IMR-90 (cell line): ENCODE measurements at regions not wholly inside any gene's neighbourhood (a gene's known extent, or its start where the extent isn't known, plus 50 kb on each side); places are given as distances from the start of the nearest gene placed in this dataset.

Source experiments
- ATAC-seq: fragments of 200-7000 bp; cut with Tn5 transposase; 2 replicates; pipeline ENCODE4 v1.9.1; 2020; ENCODE audit warnings: low read depth, mild to moderate bottlenecking, moderate library complexity
- BruUV-seq: library from RNA; stranded (reverse); fragments of 400-500 nt; replicated peaks from 2 replicates; lab custom pipeline; 2021; lab: Mats Ljungman, UMichigan
- CTCF ChIA-PET: fragments of 300-600 bp; formaldehyde crosslinking; extraction: SDS; loops from one replicate; lab custom pipeline; 2021; ENCODE audit warnings: antibody characterized with exemption; lab: Yijun Ruan, JAX
- POLR2A ChIA-PET: fragments of 300-600 bp; sonication (Branson Sonifier 250); formaldehyde crosslinking; loops from one replicate; lab custom pipeline; 2022; ENCODE audit warnings: antibody characterized with exemption; ENCODE audit not compliant: unreplicated experiment; lab: Charles Lee
- DNase-seq: peaks from one replicate; pipeline ENCODE4 v3.0.0; 2013
- H2AFZ ChIP-seq: replicated peaks from 2 replicates; pipeline ENCODE3; 2013; ENCODE audit warnings: low read length, mild to moderate bottlenecking; ENCODE audit not compliant: poor library complexity
- H2AK5ac ChIP-seq: 2 replicates; pipeline ENCODE4 v1.6.1; 2013; ENCODE audit warnings: low read depth, low read length, inconsistent platforms
- H2AK9ac ChIP-seq: replicated peaks from 2 replicates; pipeline ENCODE3; 2013; ENCODE audit warnings: mild to moderate bottlenecking, low read depth, low read length, moderate library complexity; ENCODE audit not compliant: poor library complexity
- H2BK120ac ChIP-seq: 2 replicates; pipeline ENCODE4 v1.6.1; 2013; ENCODE audit warnings: low read depth, low read length, inconsistent platforms
- H2BK15ac ChIP-seq: 3 replicates; pipeline ENCODE4 v1.6.1; 2013; ENCODE audit warnings: low read depth, low read length, inconsistent platforms
- H2BK20ac ChIP-seq: 2 replicates; pipeline ENCODE4 v1.6.1; 2013; ENCODE audit warnings: low read depth, mild to moderate bottlenecking, inconsistent platforms, low read length, moderate library complexity
- H2BK5ac ChIP-seq: 2 replicates; pipeline ENCODE4 v1.6.1; 2013; ENCODE audit warnings: mild to moderate bottlenecking, low read depth, low read length, inconsistent platforms; ENCODE audit not compliant: poor library complexity, severe bottlenecking
- H3K14ac ChIP-seq: replicated peaks from 2 replicates; pipeline ENCODE4 v1.6.1; 2013; ENCODE audit warnings: low read depth, low read length, inconsistent platforms
- H3K18ac ChIP-seq: 2 replicates; pipeline ENCODE4 v1.6.1; 2013; ENCODE audit warnings: low read depth, low read length, control low read depth
- H3K23ac ChIP-seq: 2 replicates; pipeline ENCODE4 v1.6.1; 2013; ENCODE audit warnings: low read depth, low read length, inconsistent platforms
- H3K27ac ChIP-seq: 2 replicates; pipeline ENCODE4 v1.5.1; 2013; ENCODE audit warnings: mild to moderate bottlenecking, control low read depth, low read length; ENCODE audit not compliant: insufficient read depth
- H3K27me3 ChIP-seq: 2 replicates; pipeline ENCODE4 v1.6.1; 2013; ENCODE audit warnings: low read length; ENCODE audit not compliant: control insufficient read depth, insufficient read depth
- H3K36me3 ChIP-seq: 2 replicates; pipeline ENCODE4 v1.6.1; 2013; ENCODE audit warnings: low read length, mixed read lengths; ENCODE audit not compliant: control insufficient read depth, insufficient read depth
- H3K4ac ChIP-seq: 2 replicates; pipeline ENCODE4 v1.6.1; 2013; ENCODE audit warnings: low read depth, low read length, inconsistent platforms
- H3K4me1 ChIP-seq: 2 replicates; pipeline ENCODE4 v1.6.1; 2013; ENCODE audit warnings: low read length, mixed read lengths; ENCODE audit not compliant: control insufficient read depth, insufficient read depth
- H3K4me2 ChIP-seq: 2 replicates; pipeline ENCODE4 v1.6.1; 2013; ENCODE audit warnings: low read depth, mild to moderate bottlenecking, control low read depth, low read length, moderate library complexity
- H3K4me3 ChIP-seq: 2 replicates; pipeline ENCODE4 v1.5.1; 2013; ENCODE audit warnings: low read depth, mild to moderate bottlenecking, control low read depth, low read length, moderate library complexity; ENCODE audit not compliant: insufficient read depth
- H3K56ac ChIP-seq: 2 replicates; pipeline ENCODE4 v1.6.1; 2013; ENCODE audit warnings: low read length, inconsistent platforms; ENCODE audit not compliant: insufficient read depth; ENCODE audit errors: extremely low read depth
- H3K79me1 ChIP-seq, 2 experiments: 2 replicates each; pipeline ENCODE4 v1.6.1; 2013; ENCODE audit warnings: low read length in 2 of 2, inconsistent platforms in 1 of 2, low read depth in 1 of 2
- H3K9ac ChIP-seq: 2 replicates; pipeline ENCODE4 v1.6.1; 2013; ENCODE audit warnings: low read depth, low read length, control low read depth
- H3K9me1 ChIP-seq: 2 replicates; pipeline ENCODE4 v1.6.1; 2013; ENCODE audit warnings: low read length, inconsistent platforms; ENCODE audit not compliant: insufficient read depth
- H3K9me3 ChIP-seq: 2 replicates; pipeline ENCODE4 v1.6.1; 2013; ENCODE audit warnings: low read length; ENCODE audit not compliant: control insufficient read depth, insufficient read depth
- H4K20me1 ChIP-seq: 2 replicates; pipeline ENCODE4 v1.6.1; 2013; ENCODE audit warnings: low read length, inconsistent platforms; ENCODE audit not compliant: insufficient read depth
- H4K5ac ChIP-seq: 2 replicates; pipeline ENCODE4 v1.6.1; 2013; ENCODE audit warnings: mild to moderate bottlenecking, low read depth, low read length, control low read depth
- H4K8ac ChIP-seq, 2 experiments: 2 replicates each; pipeline ENCODE4 v1.6.1; 2013; ENCODE audit warnings: low read depth in 2 of 2, low read length in 2 of 2, control low read depth in 1 of 2, inconsistent platforms in 1 of 2
- H4K91ac ChIP-seq: 2 replicates; pipeline ENCODE4 v1.6.1; 2013; ENCODE audit warnings: low read depth, low read length, inconsistent platforms; ENCODE audit not compliant: insufficient read depth
- BHLHE40 ChIP-seq: fragments of 150-350 bp; IDR thresholded peaks from 2 replicates; pipeline ENCODE4 v1.6.1; 2016; ENCODE audit warnings: mild to moderate bottlenecking, low read depth, low read length
- CEBPB ChIP-seq: IDR thresholded peaks from 2 replicates; pipeline ENCODE4 v1.6.1; 2012; ENCODE audit warnings: low read depth, low read length, improper control_type of control experiment
- CHD1 ChIP-seq: IDR thresholded peaks from 2 replicates; pipeline ENCODE4 v1.6.1; 2012; ENCODE audit warnings: low read depth, low read length, improper control_type of control experiment
- ELK1 ChIP-seq: fragments of 150-350 bp; IDR thresholded peaks from 2 replicates; pipeline ENCODE4 v1.6.1; 2016; ENCODE audit warnings: low read depth, mild to moderate bottlenecking, low read length, moderate library complexity, borderline replicate concordance
- FOS ChIP-seq: fragments of 150-350 bp; IDR thresholded peaks from 2 replicates; pipeline ENCODE4 v1.6.1; 2016; ENCODE audit warnings: low read depth, low read length
- MAFK ChIP-seq: IDR thresholded peaks from 2 replicates; pipeline ENCODE4 v1.6.1; 2012; ENCODE audit warnings: low read depth, low read length, improper control_type of control experiment
- MAZ ChIP-seq: IDR thresholded peaks from 2 replicates; pipeline ENCODE4 v1.6.1; 2012; ENCODE audit warnings: low read depth, mild to moderate bottlenecking, low read length, improper control_type of control experiment, moderate library complexity, borderline replicate concordance
- MXI1 ChIP-seq: IDR thresholded peaks from 2 replicates; pipeline ENCODE4 v1.6.1; 2012; ENCODE audit warnings: low read depth, mild to moderate bottlenecking, low read length, moderate library complexity, borderline replicate concordance
- NFE2L2 ChIP-seq: fragments of 150-350 bp; IDR thresholded peaks from 2 replicates; pipeline ENCODE4 v1.6.1; 2016; ENCODE audit warnings: low read depth, mild to moderate bottlenecking, low read length
- POLR2A ChIP-seq: IDR thresholded peaks from 2 replicates; pipeline ENCODE4 v1.6.1; 2012; ENCODE audit warnings: mild to moderate bottlenecking, low read depth, low read length
- RAD21 ChIP-seq: IDR thresholded peaks from 2 replicates; pipeline ENCODE4 v1.6.1; 2012; ENCODE audit warnings: low read length, improper control_type of control experiment
- RCOR1 ChIP-seq: IDR thresholded peaks from 2 replicates; pipeline ENCODE4 v1.6.1; 2012; ENCODE audit warnings: mild to moderate bottlenecking, low read length, improper control_type of control experiment; ENCODE audit not compliant: insufficient replicate concordance
- RFX5 ChIP-seq: IDR thresholded peaks from 2 replicates; pipeline ENCODE4 v1.8.0; 2012; ENCODE audit warnings: low read depth, mild to moderate bottlenecking, low read length, moderate library complexity
- SMC3 ChIP-seq: fragments of 150-350 bp; IDR thresholded peaks from 2 replicates; pipeline ENCODE4 v1.6.1; 2016; ENCODE audit warnings: low read depth, mild to moderate bottlenecking, antibody characterized with exemption, low read length, moderate library complexity
- USF2 ChIP-seq: fragments of 150-350 bp; IDR thresholded peaks from 2 replicates; pipeline ENCODE4 v1.6.1; 2017; ENCODE audit warnings: mild to moderate bottlenecking, antibody characterized with exemption, low read length, low read depth
- WGBS, 2 experiments: methylation state at CpG; one replicate each; pipeline versions ENCODE4 v1.1.5 to v1.1.7; 2013; ENCODE audit warnings: missing lambda C conversion rate in 2 of 2; ENCODE audit not compliant: insufficient read length in 1 of 2; ENCODE audit errors: extremely low coverage in 2 of 2; 5-methylcytosine and 5-hydroxymethylcytosine counted together
- dilution Hi-C: fragments of 300-500 bp; cut with HindIII; formaldehyde crosslinking; loops from one replicate; pipeline ENCODE4 v1.14.3; 2018; ENCODE audit warnings: low sequenced_read_pairs; ENCODE audit not compliant: unreplicated experiment
- in situ Hi-C: fragments of 300-500 bp; cut with MboI; formaldehyde crosslinking; loops from 3 replicates; pipeline ENCODE4 v1.14.3; 2019; ENCODE audit warnings: low sequenced_read_pairs, inconsistent platforms, mixed read lengths
- intact Hi-C: fragments of 100-400 bp; cut with micrococcal nuclease; formaldehyde crosslinking; loops from 2 replicates; pipeline ENCODE4 v1.10.0; 2022
- TF ChIP-seq, protein P1 (sequence below): conservative IDR thresholded peaks from 2 replicates; pipeline ENCODE4 v1.5.1; 2012; ENCODE audit warnings: mild to moderate bottlenecking, low read depth, low read length, improper control_type of control experiment

DNA sequence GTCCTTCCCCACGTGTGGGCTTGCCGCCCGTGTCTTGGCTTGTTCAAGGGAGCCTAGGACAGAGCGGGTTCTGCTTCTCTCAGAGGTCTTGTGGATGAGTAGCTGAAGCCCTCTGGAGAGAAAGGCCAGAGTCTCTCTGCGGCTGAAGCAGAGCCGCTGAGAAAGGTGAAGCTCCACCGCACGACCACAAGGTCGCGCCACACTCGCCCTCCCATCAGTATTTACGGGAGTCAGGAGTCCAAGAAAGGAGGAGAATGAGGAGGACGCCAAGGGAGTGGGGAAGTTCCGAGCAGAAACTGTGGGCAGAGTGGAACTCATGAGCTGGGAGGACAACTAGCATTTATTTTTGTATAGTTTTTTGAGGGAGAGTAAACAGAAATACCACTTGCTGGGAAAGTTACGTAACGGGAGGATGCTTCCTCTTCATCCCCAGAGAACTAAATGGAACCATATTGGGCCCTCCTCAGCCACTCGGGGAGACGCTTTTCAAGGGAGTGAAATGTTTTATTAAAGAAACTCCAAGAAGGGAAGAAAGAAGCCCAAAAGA lies 51.6 kb upstream of the HAO2 start:
- Histone ChIP-seq H2BK5ac (no peak overlapping the region), H4K5ac (no peak overlapping the region), H4K8ac (no peak overlapping the region), H2AK9ac (no peak overlapping the region), H3K56ac (no peak overlapping the region), H2AK5ac (no peak overlapping the region), H3K4ac (no peak overlapping the region), H2BK15ac (no peak overlapping the region), H3K27ac (no peak overlapping the region), H3K4me2 (no peak overlapping the region), H3K36me3 (no peaks in the 10 kb centered on the region), H3K79me1 (no peaks in the 10 kb centered on the region), H3K27me3 (peaks cover 1% of the 10 kb centered on the region; the same call in 1 of the 2 replicates), H3K4me1 (no peaks in the 10 kb centered on the region), H3K9me1 (no peaks in the 10 kb centered on the region), H2BK20ac (no peak overlapping the region), H3K23ac (no peak overlapping the region), H3K9me3 (no peaks in the 10 kb centered on the region), H3K4me3 (no peak overlapping the region), H3K9ac (no peak overlapping the region), H3K18ac (no peak overlapping the region), H3K14ac (no peak overlapping the region), H2AFZ (no peak overlapping the region), H4K20me1 (no peaks in the 10 kb centered on the region), H4K91ac (no peak overlapping the region), H2BK120ac (no peak overlapping the region)
- intact Hi-C loops (no loop called here), in situ Hi-C loops (no loop called here), dilution Hi-C loops (no loop called here)
- BruUV-seq, result no TSS peak
- ChIA-PET POLR2A (no interaction called here), CTCF (interaction anchor here (0.8 kb wide), 1 partner anchor 10 kb away, joined by 4 read pairs; no protein-coding TSS in a partner anchor)
- WGBS, 2 experiments, result 80% methylated on average over 5 of the region's 18 CpGs; no CpG with 5 or more reads in 1 of the 2 experiments
- DNase-seq (no peak), ATAC-seq (no peak)
- TF ChIP-seq RAD21, result no peak
- TF ChIP-seq MAFK, result no peak
- TF ChIP-seq, protein P1, sequence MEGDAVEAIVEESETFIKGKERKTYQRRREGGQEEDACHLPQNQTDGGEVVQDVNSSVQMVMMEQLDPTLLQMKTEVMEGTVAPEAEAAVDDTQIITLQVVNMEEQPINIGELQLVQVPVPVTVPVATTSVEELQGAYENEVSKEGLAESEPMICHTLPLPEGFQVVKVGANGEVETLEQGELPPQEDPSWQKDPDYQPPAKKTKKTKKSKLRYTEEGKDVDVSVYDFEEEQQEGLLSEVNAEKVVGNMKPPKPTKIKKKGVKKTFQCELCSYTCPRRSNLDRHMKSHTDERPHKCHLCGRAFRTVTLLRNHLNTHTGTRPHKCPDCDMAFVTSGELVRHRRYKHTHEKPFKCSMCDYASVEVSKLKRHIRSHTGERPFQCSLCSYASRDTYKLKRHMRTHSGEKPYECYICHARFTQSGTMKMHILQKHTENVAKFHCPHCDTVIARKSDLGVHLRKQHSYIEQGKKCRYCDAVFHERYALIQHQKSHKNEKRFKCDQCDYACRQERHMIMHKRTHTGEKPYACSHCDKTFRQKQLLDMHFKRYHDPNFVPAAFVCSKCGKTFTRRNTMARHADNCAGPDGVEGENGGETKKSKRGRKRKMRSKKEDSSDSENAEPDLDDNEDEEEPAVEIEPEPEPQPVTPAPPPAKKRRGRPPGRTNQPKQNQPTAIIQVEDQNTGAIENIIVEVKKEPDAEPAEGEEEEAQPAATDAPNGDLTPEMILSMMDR, result no peak
- no peak for TF ChIP-seq CHD1
- TF ChIP-seq RCOR1, result no peak
- TF ChIP-seq POLR2A, result no peak
- TF ChIP-seq MXI1, result no peak
- TF ChIP-seq ELK1, result no peak
- no peak for TF ChIP-seq RFX5
- TF ChIP-seq FOS, result no peak
- TF ChIP-seq BHLHE40, result no peak
- no peak for TF ChIP-seq NFE2L2
- no peak for TF ChIP-seq USF2
- no peak for TF ChIP-seq MAZ
- no peak for TF ChIP-seq SMC3
- no peak for TF ChIP-seq CEBPB
